Endothelial cell of umbilical vein (primary cell): ENCODE measurements at regions not wholly inside any gene's neighbourhood (a gene's known extent, or its start where the extent isn't known, plus 50 kb on each side); places are given as distances from the start of the nearest gene placed in this dataset.

Experiments
- BruUV-seq: library from RNA; stranded (reverse); fragments of 400-500 nt; replicated peaks from 2 replicates; lab custom pipeline; 2021; lab: Mats Ljungman, UMichigan
- CTCF ChIA-PET: fragments of 300-600, 350-600 bp; sonication (Branson Sonifier 250); formaldehyde crosslinking; loops from one replicate; lab custom pipeline; 2021; ENCODE audit warnings: antibody characterized with exemption, inconsistent platforms; lab: Charles Lee
- POLR2A ChIA-PET: fragments of 300-600, 350-600 bp; sonication (Branson Sonifier 250); formaldehyde crosslinking; loops from one replicate; lab custom pipeline; 2021; ENCODE audit warnings: antibody characterized with exemption, inconsistent platforms; lab: Charles Lee
- DNase-seq: peaks from one replicate; pipeline ENCODE4 v3.0.0-alpha.2; 2011; ENCODE audit warnings: low read depth, low spot score
- FAIRE-seq: peaks from 2 replicates; lab custom pipeline; 2011; peaks lifted over from hg19 to GRCh38; lab: Jason Lieb, UNC
- H2AFZ ChIP-seq: 2 replicates; pipeline ENCODE4 v1.6.0; 2012; ENCODE audit warnings: low read depth, low read length, control low read depth, inconsistent platforms
- H3K27ac ChIP-seq: 2 replicates; pipeline ENCODE4 v1.5.1; 2011; ENCODE audit warnings: low read depth, mild to moderate bottlenecking, control low read depth, low read length, moderate library complexity; ENCODE audit not compliant: insufficient read depth
- H3K27me3 ChIP-seq, 2 experiments: 2 replicates each; pipeline versions ENCODE4 v1.6.0 to v1.6.1; 2011; ENCODE audit warnings: low read length in 2 of 2, mixed read lengths in 1 of 2; ENCODE audit not compliant: control insufficient read depth in 2 of 2, insufficient read depth in 2 of 2
- H3K36me3 ChIP-seq, 2 experiments: 2 replicates in 1 of 2; 3 replicates in 1 of 2; pipeline ENCODE4 v1.5.1; 2011; ENCODE audit warnings: low read length in 2 of 2, mild to moderate bottlenecking in 1 of 2, moderate library complexity in 1 of 2; ENCODE audit not compliant: control insufficient read depth in 2 of 2, insufficient read depth in 2 of 2; ENCODE audit errors: extremely low read depth in 1 of 2
- H3K4me1 ChIP-seq: 3 replicates; pipeline ENCODE4 v1.5.1; 2011; ENCODE audit warnings: mild to moderate bottlenecking, low read length; ENCODE audit not compliant: control insufficient read depth, insufficient read depth; ENCODE audit errors: extremely low read depth
- H3K4me2 ChIP-seq: 2 replicates; pipeline ENCODE4 v1.6.1; 2011; ENCODE audit warnings: low read length, control low read depth, mixed read lengths; ENCODE audit not compliant: insufficient read depth
- H3K4me3 ChIP-seq, 3 experiments: fragments of 200-600 bp in 1 of 3; sonication (generic), shearing (Covaris generic) in 1 of 3; replicated peaks in 1 of 3; 2 replicates each; pipeline ENCODE4 v1.5.1; 2011 to 2016; ENCODE audit warnings: control low read depth in 3 of 3, low read length in 3 of 3, mild to moderate bottlenecking in 2 of 3, inconsistent platforms in 1 of 3, low read depth in 1 of 3, moderate library complexity in 1 of 3; ENCODE audit not compliant: insufficient read depth in 1 of 3
- H3K79me2 ChIP-seq: 2 replicates; pipeline ENCODE4 v1.6.0; 2012; ENCODE audit warnings: low read length, inconsistent platforms; ENCODE audit not compliant: control insufficient read depth, insufficient read depth
- H3K9ac ChIP-seq: replicated peaks from 2 replicates; pipeline ENCODE3; 2011; ENCODE audit warnings: low read length, control low read depth; ENCODE audit not compliant: insufficient read depth; ENCODE audit errors: extremely low read depth
- H3K9me1 ChIP-seq: replicated peaks from 3 replicates; pipeline ENCODE4 v1.6.0; 2011; ENCODE audit warnings: mild to moderate bottlenecking, low read length; ENCODE audit not compliant: control insufficient read depth, insufficient read depth; ENCODE audit errors: extremely low read depth
- H3K9me3 ChIP-seq: replicated peaks from 2 replicates; pipeline ENCODE4 v1.5.1; 2012; ENCODE audit warnings: low read length, inconsistent platforms; ENCODE audit not compliant: control insufficient read depth, insufficient read depth
- H4K20me1 ChIP-seq: replicated peaks from 2 replicates; pipeline ENCODE3; 2011; ENCODE audit warnings: mild to moderate bottlenecking, low read length; ENCODE audit not compliant: control insufficient read depth, insufficient read depth; ENCODE audit errors: extremely low read depth
- EZH2 ChIP-seq: IDR thresholded peaks from 2 replicates; pipeline ENCODE4 v1.6.1; 2012; ENCODE audit warnings: borderline replicate concordance, low read depth, mild to moderate bottlenecking, moderate library complexity, low read length, inconsistent platforms; ENCODE audit not compliant: severe bottlenecking
- FOS ChIP-seq: IDR thresholded peaks from 2 replicates; pipeline ENCODE4 v1.6.1; 2011; ENCODE audit warnings: mild to moderate bottlenecking, low read length, moderate library complexity, borderline replicate concordance; ENCODE audit not compliant: insufficient read depth
- GATA2 ChIP-seq: IDR thresholded peaks from 2 replicates; pipeline ENCODE4 v1.7.0; 2011; ENCODE audit warnings: low read depth, mild to moderate bottlenecking, moderate library complexity, mixed read lengths, low read length; ENCODE audit not compliant: insufficient read length, insufficient read depth
- JUN ChIP-seq: IDR thresholded peaks from 2 replicates; pipeline ENCODE4 v1.6.1; 2011; ENCODE audit warnings: borderline replicate concordance, low read depth; ENCODE audit not compliant: insufficient read length, insufficient read depth
- MYC ChIP-seq: IDR thresholded peaks from one replicate; pipeline ENCODE4 v1.6.1; 2011; ENCODE audit warnings: mild to moderate bottlenecking, low read depth, low read length
- POLR2A ChIP-seq: IDR thresholded peaks from 2 replicates; pipeline ENCODE4 v1.6.1; 2012; ENCODE audit warnings: low read depth, mild to moderate bottlenecking, control low read depth, low read length
- POLR2AphosphoS5 ChIP-seq: IDR thresholded peaks from 2 replicates; pipeline ENCODE4 v1.6.1; 2012; ENCODE audit warnings: low read depth, mild to moderate bottlenecking, control low read depth, low read length, moderate library complexity; ENCODE audit not compliant: insufficient read depth
- dilution Hi-C: fragments of 300-500 bp; cut with MboI; formaldehyde crosslinking; loops from one replicate; pipeline ENCODE4 v1.15.0; 2019; ENCODE audit warnings: low sequenced_read_pairs; ENCODE audit not compliant: extremely low pct_ligation_motif_present
- intact Hi-C: fragments of 100-400 bp; cut with micrococcal nuclease; formaldehyde crosslinking; loops from one replicate; pipeline ENCODE4 v1.10.0; 2022
- TF ChIP-seq, protein P1 (sequence below): IDR thresholded peaks from 2 replicates; pipeline ENCODE4 v1.6.1; 2011; ENCODE audit not compliant: insufficient read depth, insufficient read length

GRCh38 chr1:242586360-242586680 lies 61.8 kb upstream of the PLD5 start:
- H3K27me3 ChIP-seq, result no peaks in the 10 kb centered on the region
- intact Hi-C loops, result no loop called here
- H3K9me3 ChIP-seq, result no peaks in the 10 kb centered on the region
- H3K79me2 ChIP-seq, result no peaks in the 10 kb centered on the region
- no peak for DNase-seq
- H3K9me1 ChIP-seq, result no peaks in the 10 kb centered on the region
- dilution Hi-C loops, result no loop called here
- TF ChIP-seq FOS (no peak), GATA2 (no peak)
- no peak overlapping the region for H3K4me3 ChIP-seq
- H3K4me2 ChIP-seq, result no peak overlapping the region
- FAIRE-seq, result no peak
- POLR2A ChIA-PET, result no interaction called here
- H3K9ac ChIP-seq, result no peak overlapping the region
- H2AFZ ChIP-seq, result no peak overlapping the region
- CTCF ChIA-PET, result no interaction called here
- H3K36me3 ChIP-seq, result no peaks in the 10 kb centered on the region
- H4K20me1 ChIP-seq, result no peaks in the 10 kb centered on the region
- H3K27ac ChIP-seq, result no peak overlapping the region
- H3K4me1 ChIP-seq, result no peaks in the 10 kb centered on the region
- no TSS peak for BruUV-seq

DNA sequence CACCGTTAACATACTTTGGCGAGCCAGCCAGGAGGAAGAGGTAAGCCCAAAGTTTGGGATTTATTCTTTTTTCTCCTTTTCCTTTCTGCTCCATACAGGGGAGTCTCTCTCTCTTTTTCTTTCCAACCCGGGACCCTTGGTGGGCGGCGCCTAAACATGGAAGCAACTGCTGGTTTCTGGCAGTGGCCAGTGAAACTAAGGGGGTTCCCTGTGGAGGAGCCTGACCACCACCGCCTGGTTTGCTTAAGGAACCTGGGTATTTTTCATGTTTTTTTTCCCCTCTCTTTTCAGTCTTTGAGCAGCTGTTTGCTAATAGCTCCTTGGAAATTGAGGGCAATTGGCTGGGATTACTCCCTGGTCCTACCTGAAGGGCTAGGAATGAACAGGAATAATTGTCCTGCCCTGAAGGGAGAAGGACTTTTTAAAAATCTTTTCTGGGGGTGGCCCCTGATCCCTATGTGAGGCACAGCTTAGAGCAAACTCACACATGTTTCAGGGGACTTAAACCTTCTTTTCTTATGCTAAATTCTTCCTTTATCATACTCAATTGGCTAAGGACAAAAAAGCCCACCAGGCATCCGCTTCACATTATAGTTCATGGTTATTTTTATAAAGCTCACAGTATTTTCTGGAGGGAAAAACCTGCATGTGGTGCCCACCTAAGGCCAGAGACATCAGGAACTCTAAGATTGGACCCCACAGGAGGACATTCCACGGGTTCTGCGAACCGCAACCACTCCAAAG lies 61.3 kb upstream of the PLD5 start:
- no peaks in the 10 kb centered on the region for H3K79me2 ChIP-seq
- no peak overlapping the region for H3K27ac ChIP-seq
- no peaks in the 10 kb centered on the region for H3K4me1 ChIP-seq
- intact Hi-C loops, result no loop called here
- H3K9ac ChIP-seq, result no peak overlapping the region
- dilution Hi-C loops, result no loop called here
- H4K20me1 ChIP-seq, result no peaks in the 10 kb centered on the region
- no peaks in the 10 kb centered on the region for H3K9me3 ChIP-seq
- FAIRE-seq (no peak), DNase-seq (no peak)
- no peak overlapping the region for H2AFZ ChIP-seq
- ChIA-PET CTCF (no interaction called here), POLR2A (no interaction called here)
- no peaks in the 10 kb centered on the region for H3K9me1 ChIP-seq
- no TSS peak for BruUV-seq
- no peak overlapping the region for H3K4me3 ChIP-seq
- H3K27me3 ChIP-seq, result no peaks in the 10 kb centered on the region
- no peak for TF ChIP-seq MYC
- no peak for TF ChIP-seq GATA2
- no peak for TF ChIP-seq POLR2A
- TF ChIP-seq EZH2, result no peak
- TF ChIP-seq, protein P1, sequence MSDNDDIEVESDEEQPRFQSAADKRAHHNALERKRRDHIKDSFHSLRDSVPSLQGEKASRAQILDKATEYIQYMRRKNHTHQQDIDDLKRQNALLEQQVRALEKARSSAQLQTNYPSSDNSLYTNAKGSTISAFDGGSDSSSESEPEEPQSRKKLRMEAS, result no peak
- TF ChIP-seq POLR2AphosphoS5, result no peak
- TF ChIP-seq FOS, result no peak
- TF ChIP-seq JUN, result no peak
- H3K36me3 ChIP-seq, result no peaks in the 10 kb centered on the region
- H3K4me2 ChIP-seq, result no peak overlapping the region
